ENCODE measurements at regions not wholly inside any gene's neighbourhood (a gene's known extent, or its start where the extent isn't known, plus 50 kb on each side); places are given as distances from the start of the nearest gene placed in this dataset.

DNA sequence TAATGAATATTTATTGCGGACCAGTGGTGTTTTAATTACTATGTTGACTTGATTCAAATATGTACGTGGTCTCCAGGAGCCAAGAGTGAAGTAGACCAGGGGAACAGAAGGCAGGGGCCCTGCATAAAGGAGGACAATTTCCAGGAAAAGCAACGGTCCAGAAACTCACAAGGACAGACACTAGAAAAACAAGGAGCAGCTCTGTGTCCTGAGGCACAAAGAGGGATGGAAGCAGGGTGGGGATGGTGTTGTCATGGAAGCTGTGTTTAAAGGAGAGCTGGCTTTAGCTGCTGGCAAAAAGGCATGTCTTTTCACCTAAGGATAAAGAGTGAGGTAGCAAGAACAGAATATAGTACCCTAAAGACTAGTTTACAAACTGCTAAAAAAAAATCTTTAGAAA is 254.1 kb upstream of the TENM3 start:
- TF ChIP-seq, protein P1, sequence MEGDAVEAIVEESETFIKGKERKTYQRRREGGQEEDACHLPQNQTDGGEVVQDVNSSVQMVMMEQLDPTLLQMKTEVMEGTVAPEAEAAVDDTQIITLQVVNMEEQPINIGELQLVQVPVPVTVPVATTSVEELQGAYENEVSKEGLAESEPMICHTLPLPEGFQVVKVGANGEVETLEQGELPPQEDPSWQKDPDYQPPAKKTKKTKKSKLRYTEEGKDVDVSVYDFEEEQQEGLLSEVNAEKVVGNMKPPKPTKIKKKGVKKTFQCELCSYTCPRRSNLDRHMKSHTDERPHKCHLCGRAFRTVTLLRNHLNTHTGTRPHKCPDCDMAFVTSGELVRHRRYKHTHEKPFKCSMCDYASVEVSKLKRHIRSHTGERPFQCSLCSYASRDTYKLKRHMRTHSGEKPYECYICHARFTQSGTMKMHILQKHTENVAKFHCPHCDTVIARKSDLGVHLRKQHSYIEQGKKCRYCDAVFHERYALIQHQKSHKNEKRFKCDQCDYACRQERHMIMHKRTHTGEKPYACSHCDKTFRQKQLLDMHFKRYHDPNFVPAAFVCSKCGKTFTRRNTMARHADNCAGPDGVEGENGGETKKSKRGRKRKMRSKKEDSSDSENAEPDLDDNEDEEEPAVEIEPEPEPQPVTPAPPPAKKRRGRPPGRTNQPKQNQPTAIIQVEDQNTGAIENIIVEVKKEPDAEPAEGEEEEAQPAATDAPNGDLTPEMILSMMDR (IDR thresholded peaks at IDR 0.05): no peak
- TF ChIP-seq POLR2A (IDR thresholded peaks at IDR 0.05): no peak
